WTC11 (cell line): ENCODE measurements at regions not wholly inside any gene's neighbourhood (a gene's known extent, or its start where the extent isn't known, plus 50 kb on each side); places are given as distances from the start of the nearest gene placed in this dataset.

Source experiments
- ATAC-seq: fragments of 200-7000 bp; cut with Tn5 transposase; 2 replicates; pipeline ENCODE4 v1.10.0; 2021; ENCODE audit warnings: mild to moderate bottlenecking, moderate library complexity
- CTCF ChIA-PET: fragments of 300-600 bp; sonication (Branson Sonifier 250); formaldehyde crosslinking; loops from one replicate; lab custom pipeline; 2021; ENCODE audit warnings: antibody characterized with exemption; lab: Charles Lee
- POLR2A ChIA-PET: fragments of 350-600 bp; sonication (Branson Sonifier 250); formaldehyde crosslinking; loops from one replicate; lab custom pipeline; 2021; ENCODE audit warnings: antibody characterized with exemption; lab: Charles Lee
- DNase-seq: peaks from one replicate; pipeline ENCODE4 v3.0.0; 2021; ENCODE audit warnings: low spot score
- H3K27ac Mint-ChIP-seq: 2 replicates; pipeline ENCODE4 v1.8.0; 2021; ENCODE audit warnings: mixed read lengths
- H3K27me3 Mint-ChIP-seq: 2 replicates; pipeline ENCODE4 v1.8.0; 2021; ENCODE audit warnings: low read depth, mild to moderate bottlenecking, moderate library complexity, mixed read lengths
- H3K36me3 Mint-ChIP-seq: 2 replicates; pipeline ENCODE4 v1.8.0; 2021; ENCODE audit warnings: mixed read lengths
- H3K4me1 Mint-ChIP-seq: 2 replicates; pipeline ENCODE4 v1.8.0; 2022; ENCODE audit warnings: mixed read lengths
- H3K4me3 Mint-ChIP-seq: 2 replicates; pipeline ENCODE4 v1.8.0; 2021; ENCODE audit warnings: mild to moderate bottlenecking, moderate library complexity, mixed read lengths
- H3K9me3 Mint-ChIP-seq: 2 replicates; pipeline ENCODE4 v1.8.0; 2021; ENCODE audit warnings: mixed read lengths
- ARID4B ChIP-seq: sonication (generic); formaldehyde crosslinking; IDR thresholded peaks from 2 replicates; pipeline ENCODE4 v1.8.0; 2023; ENCODE audit warnings: missing genetic modification reagents, mild to moderate bottlenecking, borderline replicate concordance
- ATF1 ChIP-seq: sonication (generic); formaldehyde crosslinking; IDR thresholded peaks from 2 replicates; pipeline ENCODE4 v1.8.1; 2023; ENCODE audit warnings: mild to moderate bottlenecking, moderate library complexity, missing genetic modification reagents
- ATF2 ChIP-seq: sonication (generic); formaldehyde crosslinking; IDR thresholded peaks from 2 replicates; pipeline ENCODE4 v1.8.1; 2022; ENCODE audit warnings: low read depth, missing genetic modification reagents, borderline replicate concordance
- CTCF ChIP-seq: fragments of 200-600 bp; IDR thresholded peaks from 2 replicates; pipeline ENCODE4 v1.8.0; 2022; ENCODE audit warnings: antibody characterized with exemption
- E2F1 ChIP-seq: sonication (generic); formaldehyde crosslinking; IDR thresholded peaks from 2 replicates; pipeline ENCODE4 v1.8.0; 2022; ENCODE audit warnings: mild to moderate bottlenecking, missing genetic modification reagents
- E2F4 ChIP-seq: sonication (generic); formaldehyde crosslinking; IDR thresholded peaks from 2 replicates; pipeline ENCODE4 v1.8.1; 2022; ENCODE audit warnings: low read depth, mild to moderate bottlenecking, moderate library complexity, missing genetic modification reagents, borderline replicate concordance
- EMX1 ChIP-seq: fragments of 250-450 bp; sonication (Bioruptor Pico); IDR thresholded peaks from 2 replicates; pipeline ENCODE4 v1.8.0; 2021; ENCODE audit warnings: mild to moderate bottlenecking
- ESRRA ChIP-seq: sonication (generic); formaldehyde crosslinking; IDR thresholded peaks from 2 replicates; pipeline ENCODE4 v1.8.1; 2022; ENCODE audit warnings: mild to moderate bottlenecking, missing genetic modification reagents, borderline replicate concordance
- JUN ChIP-seq: sonication (generic); formaldehyde crosslinking; IDR thresholded peaks from 2 replicates; pipeline ENCODE4 v1.8.0; 2023; ENCODE audit warnings: mild to moderate bottlenecking, missing genetic modification reagents
- MLX ChIP-seq: sonication (generic); formaldehyde crosslinking; IDR thresholded peaks from 2 replicates; pipeline ENCODE4 v1.8.1; 2023; ENCODE audit warnings: mild to moderate bottlenecking, missing genetic modification reagents, moderate library complexity
- NR3C1 ChIP-seq: sonication (generic); formaldehyde crosslinking; conservative IDR thresholded peaks from 2 replicates; pipeline ENCODE4 v1.8.1; 2023; ENCODE audit warnings: low read depth, mild to moderate bottlenecking, missing genetic modification reagents
- SOX15 ChIP-seq: fragments of 250-450 bp; sonication (Bioruptor Pico); IDR thresholded peaks from 2 replicates; pipeline ENCODE4 v1.9.0; 2021; ENCODE audit warnings: mild to moderate bottlenecking
- SP1 ChIP-seq: sonication (generic); formaldehyde crosslinking; conservative IDR thresholded peaks from 2 replicates; pipeline ENCODE4 v1.8.1; 2022; ENCODE audit warnings: missing genetic modification reagents
- TEAD1 ChIP-seq: sonication (generic); formaldehyde crosslinking; IDR thresholded peaks from 2 replicates; pipeline ENCODE4 v1.8.0; 2022; ENCODE audit warnings: mild to moderate bottlenecking, missing genetic modification reagents
- ZNF219 ChIP-seq: sonication (generic); formaldehyde crosslinking; IDR thresholded peaks from 2 replicates; pipeline ENCODE4 v1.8.0; 2023; ENCODE audit warnings: missing genetic modification reagents, mild to moderate bottlenecking, borderline replicate concordance
- ZNF281 ChIP-seq: sonication (generic); formaldehyde crosslinking; IDR thresholded peaks from 2 replicates; pipeline ENCODE4 v1.8.0; 2023; ENCODE audit warnings: mild to moderate bottlenecking, missing genetic modification reagents
- ZNF396 ChIP-seq: fragments of 250-450 bp; sonication (Bioruptor Pico); IDR thresholded peaks from 2 replicates; pipeline ENCODE4 v1.8.0; 2021; ENCODE audit warnings: mild to moderate bottlenecking, moderate library complexity, borderline replicate concordance
- ZNF416 ChIP-seq: fragments of 250-450 bp; sonication (Bioruptor Pico); IDR thresholded peaks from 2 replicates; pipeline ENCODE4 v1.9.0; 2021; ENCODE audit warnings: mild to moderate bottlenecking, inconsistent platforms

GRCh38 chr3:147977001-147977400 is 567.8 kb downstream of the ZIC1 start:
- TF ChIP-seq ZNF281 (CRISPR knock-in tag) (no peak), ZNF416 (CRISPR knock-in tag) (no peak), ZNF396 (CRISPR knock-in tag) (no peak), SOX15 (CRISPR knock-in tag) (no peak), NR3C1 (CRISPR knock-in tag) (no peak), ATF2 (CRISPR knock-in tag) (no peak), ARID4B (CRISPR knock-in tag) (no peak), JUN (CRISPR knock-in tag) (no peak), ATF1 (CRISPR knock-in tag) (no peak), ESRRA (CRISPR knock-in tag) (no peak), TEAD1 (CRISPR knock-in tag) (no peak), E2F1 (CRISPR knock-in tag) (no peak), EMX1 (no peak), CTCF (no peak), SP1 (CRISPR knock-in tag) (no peak), ZNF219 (CRISPR knock-in tag) (no peak), E2F4 (CRISPR knock-in tag) (no peak), MLX (CRISPR knock-in tag) (no peak)
- no peak overlapping the region for H3K27ac Mint-ChIP-seq
- ChIA-PET CTCF (no interaction called here), POLR2A (no interaction called here)
- H3K27me3 Mint-ChIP-seq = no peaks in the 10 kb centered on the region
- H3K4me1 Mint-ChIP-seq = no peaks in the 10 kb centered on the region
- H3K9me3 Mint-ChIP-seq = peaks cover 9% of the 10 kb centered on the region
- no peak overlapping the region for H3K4me3 Mint-ChIP-seq
- DNase-seq (no peak), ATAC-seq (no peak)
- H3K36me3 Mint-ChIP-seq = no peaks in the 10 kb centered on the region; the same call in 1 of the 2 replicates
